Stimulated activated CD8-positive, alpha-beta memory T cell treated with anti-CD3 and anti-CD28 coated beads, Interleukin-12 subunit alpha, Interleukin-12 subunit beta, amount 100 ng/mL, for 24 hours (primary cell): ENCODE measurements at regions not wholly inside any gene's neighbourhood (a gene's known extent, or its start where the extent isn't known, plus 50 kb on each side); places are given as distances from the start of the nearest gene placed in this dataset.

Experiments
- DNase-seq: peaks from one replicate; pipeline ENCODE4 v3.0.0-alpha.2; 2020; ENCODE audit errors: extremely low read depth

DNA sequence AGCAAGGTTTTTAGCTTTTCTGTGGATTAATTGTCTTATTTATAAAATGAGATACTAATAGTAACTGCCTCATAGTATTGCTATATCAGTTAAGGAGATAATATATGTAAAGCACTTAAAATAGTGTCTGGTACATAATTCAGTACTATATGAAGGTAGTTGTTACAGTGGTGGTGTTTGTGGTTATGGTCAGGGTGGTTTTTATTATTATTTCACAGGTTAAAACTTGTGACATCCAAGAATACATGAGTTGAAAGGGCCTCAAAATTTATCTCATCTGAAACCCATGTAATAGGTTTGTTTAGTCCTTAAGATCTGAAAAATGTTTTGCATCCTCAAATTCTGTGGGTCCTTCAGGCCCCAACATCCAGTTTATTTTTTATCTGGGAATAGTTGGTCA is 369.5 kb upstream of the LRATD1 start:
- DNase-seq = no peak

DNA sequence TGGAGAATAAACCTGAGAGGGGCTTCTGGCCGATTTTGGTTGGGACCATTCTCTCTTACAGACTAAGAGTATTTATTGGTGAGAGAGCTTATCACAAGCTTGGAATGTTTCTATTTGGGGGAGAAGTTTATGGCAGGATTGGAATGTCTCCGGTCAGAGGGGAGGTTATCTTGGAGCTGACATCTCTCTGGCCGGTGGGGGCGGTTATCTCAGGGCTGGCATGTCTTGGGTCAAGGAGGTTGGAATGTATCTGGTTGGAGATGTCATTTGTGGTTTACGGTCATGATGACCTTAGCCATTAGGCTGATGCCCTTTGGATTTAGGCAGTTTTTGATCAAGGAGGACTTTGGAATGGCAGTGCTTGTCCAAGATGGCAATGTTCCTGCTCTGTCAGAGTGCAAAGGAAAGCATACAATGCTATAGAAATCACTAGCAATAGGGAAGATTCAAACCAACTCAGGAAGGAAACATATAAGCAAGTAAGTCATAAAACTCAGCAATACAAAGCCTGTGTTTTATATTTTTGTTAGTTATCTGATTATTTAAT is 362.4 kb upstream of the LRATD1 start:
- no peak for DNase-seq

DNA sequence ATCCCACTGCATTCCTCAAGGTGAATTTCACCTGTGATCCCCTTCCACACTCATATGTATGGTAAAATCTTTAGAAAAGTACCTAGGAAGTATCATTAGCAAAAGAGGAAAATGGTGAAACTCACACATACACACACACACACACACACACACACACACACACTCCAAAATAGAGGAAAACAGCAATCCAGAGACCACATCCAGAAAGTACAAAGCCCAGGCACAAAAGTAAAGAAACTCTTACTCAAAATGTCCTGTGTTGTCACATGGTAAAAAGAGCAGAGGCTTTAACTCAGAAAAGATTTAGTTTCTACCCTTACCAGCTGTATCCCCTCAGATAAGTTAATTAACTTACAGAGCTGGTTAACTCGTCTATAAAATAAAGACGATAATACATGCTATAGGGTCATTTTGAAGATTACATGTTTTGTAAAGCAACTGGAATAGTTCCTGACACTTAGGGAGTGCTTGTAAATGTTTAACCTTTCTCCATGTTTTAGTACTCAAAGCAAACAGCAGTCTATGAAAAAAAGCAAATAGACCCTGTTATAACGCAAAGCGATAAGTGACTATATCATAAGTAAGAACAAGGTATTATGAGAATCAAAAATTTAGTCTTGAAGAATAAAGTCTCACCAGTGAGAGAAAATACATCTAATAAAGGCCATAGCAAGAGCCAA is 360.0 kb upstream of the LRATD1 start:
- no peak for DNase-seq

DNA sequence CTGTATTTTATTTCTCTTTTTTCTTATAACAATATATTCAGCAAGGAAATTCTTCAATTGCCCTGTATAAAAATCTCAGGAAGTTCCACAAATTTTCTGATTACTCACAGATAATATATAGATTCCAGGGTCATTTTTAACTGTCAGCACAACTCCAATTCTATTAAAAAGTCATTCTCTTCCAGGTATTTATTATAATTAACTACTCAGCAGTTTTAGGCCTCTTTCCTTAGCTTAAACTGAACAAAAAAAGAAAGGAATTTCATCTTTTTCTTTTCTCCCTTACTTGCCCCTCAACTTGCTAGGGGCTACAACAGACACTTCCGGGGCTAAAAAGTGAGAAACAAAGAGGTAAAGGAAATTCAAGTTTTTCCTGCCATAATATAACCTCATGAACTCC is 358.9 kb upstream of the LRATD1 start:
- DNase-seq = no peak

DNA sequence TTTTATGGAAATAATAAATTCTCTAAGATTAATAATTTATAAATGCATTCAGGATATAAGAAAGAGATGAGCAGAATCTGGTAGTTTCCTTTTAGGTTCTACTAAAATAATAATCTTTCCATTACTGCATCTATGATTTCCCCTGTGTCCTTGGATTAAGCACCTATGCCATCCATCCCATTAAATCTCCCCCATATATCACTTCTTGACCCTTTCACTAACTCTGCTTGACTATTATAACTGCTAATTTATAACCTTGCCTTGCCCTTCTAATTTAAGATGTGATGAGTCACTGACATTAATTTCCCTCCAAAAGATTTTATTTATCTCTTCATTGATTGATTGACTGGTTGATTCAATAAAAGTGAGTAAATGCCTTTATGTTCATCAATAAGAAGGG is 348.3 kb upstream of the LRATD1 start:
- DNase-seq = no peak

DNA sequence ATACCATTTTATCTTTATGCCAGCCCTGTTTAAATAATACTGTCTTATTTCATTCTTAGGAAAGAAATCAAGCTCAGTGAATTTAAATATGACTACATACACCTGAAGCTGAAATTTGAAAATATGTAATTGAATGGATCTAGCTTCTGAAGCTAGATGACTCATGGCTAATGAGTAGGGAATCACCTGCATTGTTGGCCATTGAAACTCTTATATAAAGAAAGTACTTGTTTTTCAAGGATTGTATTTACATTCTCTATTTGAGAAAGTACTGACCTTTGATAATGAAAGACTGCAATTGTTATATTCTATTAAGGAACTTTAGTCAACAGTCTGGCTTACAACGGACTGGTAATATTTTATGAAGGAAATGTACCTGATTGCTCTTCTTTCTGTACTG is 346.7 kb upstream of the LRATD1 start:
- no peak for DNase-seq

DNA sequence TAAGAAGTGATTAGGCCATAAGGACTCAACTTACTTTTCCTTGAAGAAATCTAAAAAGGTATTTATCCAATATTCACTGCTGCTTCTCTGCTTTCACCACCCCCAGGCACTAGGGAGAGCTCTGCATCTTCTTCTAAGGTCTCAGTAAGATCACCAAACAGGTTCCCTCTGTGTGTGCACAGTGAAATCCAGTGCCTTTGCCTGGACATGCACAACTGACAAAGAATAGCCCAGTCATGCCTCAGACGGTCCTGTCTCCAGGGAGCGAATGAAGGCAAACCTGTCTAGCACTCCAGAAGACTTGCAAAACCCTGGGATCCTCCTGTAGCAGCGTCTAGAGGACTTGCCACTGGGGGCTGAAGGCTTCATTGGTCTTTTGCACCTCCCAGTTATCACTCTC is 344.5 kb upstream of the LRATD1 start:
- no peak for DNase-seq

DNA sequence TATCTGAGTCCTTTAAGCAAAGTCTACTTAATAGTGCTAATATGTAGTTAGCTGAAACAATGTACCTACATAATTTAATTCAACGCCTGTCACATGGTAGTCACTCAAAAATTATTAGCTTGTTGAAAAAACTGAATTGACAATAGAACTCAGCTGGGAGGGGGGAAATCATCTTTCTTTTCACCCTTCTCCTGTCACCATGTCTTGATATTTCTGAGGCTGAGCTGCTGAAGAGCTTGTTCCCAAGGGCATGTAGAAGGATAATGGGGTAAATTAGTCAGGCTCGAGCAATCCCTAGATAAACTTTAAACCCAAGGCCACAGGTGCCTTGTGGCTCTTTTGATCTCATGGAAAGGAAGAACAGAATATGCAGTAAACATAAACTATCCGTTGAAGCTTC is 339.6 kb upstream of the LRATD1 start:
- DNase-seq = no peak

DNA sequence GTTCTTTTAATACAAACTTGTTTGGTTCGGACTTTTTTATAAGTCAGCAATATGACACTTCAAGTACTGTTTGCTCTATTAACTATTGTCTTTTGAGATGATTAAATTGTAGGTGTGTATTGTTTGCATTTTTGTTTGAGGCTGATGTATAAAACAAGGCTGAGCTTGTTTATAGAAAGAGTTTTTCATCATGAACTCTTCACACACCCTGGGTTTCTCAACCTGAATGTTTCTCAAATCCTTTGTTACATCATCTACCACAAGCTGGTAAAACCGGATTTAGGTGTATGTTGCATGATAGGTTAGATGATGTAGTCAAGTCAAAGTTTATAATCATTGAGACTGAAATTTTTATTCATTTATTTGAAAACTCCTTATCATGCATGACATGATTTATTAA is 335.2 kb upstream of the LRATD1 start:
- DNase-seq = no peak

DNA sequence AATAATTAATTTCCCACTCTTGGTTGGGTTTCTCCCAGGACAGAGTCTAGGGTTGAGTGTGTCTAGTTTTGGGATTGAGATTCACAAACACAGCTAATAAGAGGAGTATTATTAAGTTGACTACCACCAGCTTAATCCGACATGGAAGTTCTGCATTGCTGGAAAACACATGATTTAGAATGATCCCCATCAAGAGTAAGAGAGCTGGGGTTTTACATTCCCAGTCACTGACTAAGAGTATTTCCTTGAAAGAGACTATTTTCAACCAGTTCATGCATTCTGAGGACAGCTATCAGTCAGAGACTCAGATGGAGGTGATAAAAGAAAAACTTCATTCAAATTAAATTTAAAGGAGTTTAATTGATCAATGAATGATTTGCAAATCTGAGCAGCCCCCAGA is 334.6 kb upstream of the LRATD1 start:
- DNase-seq = no peak

DNA sequence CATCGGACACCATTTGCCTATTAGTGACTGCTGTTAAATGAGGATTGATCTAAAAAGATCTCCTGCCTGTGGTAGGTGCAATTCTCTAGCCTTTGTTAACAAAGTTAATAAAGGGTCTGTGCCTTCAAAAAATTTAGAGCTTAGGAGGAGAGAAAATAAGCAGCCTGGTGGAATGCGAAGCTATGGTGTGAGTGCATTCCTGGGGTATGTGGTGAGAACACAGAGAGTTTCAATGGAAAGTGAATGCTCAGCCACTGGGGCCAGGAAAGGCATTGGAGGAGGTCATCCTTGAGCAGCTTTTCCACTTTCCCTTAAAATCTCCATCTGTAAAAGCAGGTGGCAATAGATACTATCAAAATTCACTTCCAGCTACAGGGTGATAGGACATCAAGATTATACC is 331.2 kb upstream of the LRATD1 start:
- DNase-seq = no peak

DNA sequence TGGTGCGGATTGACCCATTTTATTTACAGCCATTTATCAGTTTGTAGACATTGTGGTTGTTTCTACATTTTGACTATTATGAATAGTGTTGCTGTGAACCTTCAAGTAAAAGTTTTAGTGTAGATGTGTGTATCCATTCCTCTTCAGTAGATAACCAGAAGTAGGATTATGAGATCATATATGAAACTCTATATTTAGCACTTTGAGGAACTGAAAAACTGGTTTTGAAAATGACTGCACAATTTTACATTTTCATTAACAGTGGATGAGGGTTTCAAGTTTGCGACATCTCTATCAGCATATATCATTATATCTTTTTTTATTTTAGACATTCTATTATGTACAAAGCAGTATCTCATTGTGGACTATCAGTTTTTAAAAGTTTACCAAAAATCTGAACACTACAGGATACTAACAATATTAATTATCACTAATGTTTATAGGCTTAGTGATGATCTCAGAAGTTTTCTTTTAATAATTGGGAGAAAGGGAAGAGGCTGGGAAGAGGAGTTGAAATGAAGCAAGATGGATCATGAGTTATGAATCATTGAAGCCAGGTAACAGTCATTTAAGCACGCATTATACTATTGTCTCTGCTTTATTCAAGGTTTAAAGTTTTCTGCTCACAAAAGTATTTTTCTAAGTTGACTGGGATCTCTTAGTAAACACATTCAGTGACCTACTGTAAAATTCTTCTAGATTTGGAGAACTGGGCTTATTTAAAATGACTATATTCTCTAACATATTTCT is 329.0 kb upstream of the LRATD1 start:
- no peak for DNase-seq

DNA sequence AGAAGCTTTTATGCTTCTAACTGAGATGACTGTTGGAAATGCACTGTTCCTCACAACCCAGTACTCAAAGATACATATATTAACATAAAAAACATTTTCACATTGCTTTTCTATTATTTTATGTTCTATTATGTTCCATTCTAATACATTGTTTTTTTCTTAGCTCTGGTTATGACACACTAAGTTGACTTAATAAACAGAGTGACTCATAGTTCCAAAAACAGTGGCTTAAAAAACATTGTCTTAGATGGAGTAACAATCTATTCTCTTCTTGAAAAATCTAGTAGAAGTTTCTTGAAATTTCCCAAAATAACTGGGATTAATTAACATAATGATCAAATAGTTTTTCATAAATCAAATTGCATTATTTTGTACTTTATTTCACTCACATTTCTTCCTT is 328.2 kb upstream of the LRATD1 start:
- DNase-seq = no peak

DNA sequence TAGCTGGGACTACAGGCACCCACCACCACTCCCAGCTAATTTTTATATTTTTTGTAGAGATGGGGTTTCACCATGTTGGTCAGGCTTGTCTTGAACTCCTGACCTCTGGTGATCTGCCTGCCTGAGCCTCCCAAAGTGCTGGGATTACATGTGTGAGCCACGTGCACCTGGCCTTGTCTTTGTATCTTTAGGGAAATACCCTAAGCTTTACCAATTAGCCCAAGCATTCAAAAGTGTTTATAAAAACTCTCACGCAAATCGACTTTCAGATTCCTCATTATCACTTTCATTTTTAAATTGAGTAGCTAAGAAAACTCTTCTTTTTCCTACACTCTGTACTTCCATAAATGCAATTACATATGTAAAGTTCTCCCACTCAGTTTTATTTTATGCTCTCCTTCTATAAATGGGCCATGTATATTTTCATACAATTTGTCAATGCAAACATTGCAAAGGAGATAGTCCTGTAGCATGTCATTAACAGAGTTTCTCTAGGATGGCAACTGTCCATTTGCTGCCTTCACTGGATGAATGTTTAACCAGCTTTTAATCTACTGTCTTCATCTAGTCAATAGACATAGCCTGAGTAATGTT is 326.2 kb upstream of the LRATD1 start:
- no peak for DNase-seq

DNA sequence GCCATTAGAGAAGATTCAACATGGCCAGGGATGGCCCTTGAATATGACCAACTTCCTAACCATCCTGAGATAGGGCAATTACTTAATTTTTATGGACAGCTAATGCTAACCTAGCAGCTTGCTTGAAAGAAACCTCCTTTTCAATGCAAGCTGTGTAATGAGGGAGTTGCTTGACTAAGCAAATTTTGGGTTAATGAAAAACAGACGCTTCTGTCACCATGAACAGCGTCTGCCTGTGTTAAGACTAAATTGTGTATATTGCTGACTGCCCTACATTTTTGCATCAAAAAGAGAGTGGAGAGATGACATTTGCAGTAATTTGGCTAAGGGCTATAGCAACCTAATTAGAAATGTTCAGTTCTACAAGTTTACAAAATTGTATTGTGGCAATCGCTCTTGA is 319.2 kb upstream of the LRATD1 start:
- no peak for DNase-seq

DNA sequence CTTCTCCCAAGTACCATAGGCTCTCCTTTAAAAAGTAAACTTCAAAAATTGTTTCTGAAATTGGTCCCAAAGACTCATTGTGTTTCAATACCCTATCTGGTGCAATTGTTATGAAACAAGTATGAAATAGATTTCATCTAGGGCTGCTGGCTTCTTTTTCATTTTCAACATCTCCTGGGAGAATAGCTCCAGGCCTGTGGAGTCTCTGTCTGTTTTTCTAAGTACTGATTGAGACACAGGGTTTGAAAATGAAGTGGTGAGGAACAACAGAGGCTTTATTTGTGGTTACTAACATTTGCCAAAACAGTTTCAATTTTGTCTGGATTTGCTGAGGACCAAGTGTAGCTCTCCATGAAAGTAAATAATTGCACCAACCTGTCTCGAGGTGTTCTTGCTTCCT is 315.9 kb upstream of the LRATD1 start:
- no peak for DNase-seq

DNA sequence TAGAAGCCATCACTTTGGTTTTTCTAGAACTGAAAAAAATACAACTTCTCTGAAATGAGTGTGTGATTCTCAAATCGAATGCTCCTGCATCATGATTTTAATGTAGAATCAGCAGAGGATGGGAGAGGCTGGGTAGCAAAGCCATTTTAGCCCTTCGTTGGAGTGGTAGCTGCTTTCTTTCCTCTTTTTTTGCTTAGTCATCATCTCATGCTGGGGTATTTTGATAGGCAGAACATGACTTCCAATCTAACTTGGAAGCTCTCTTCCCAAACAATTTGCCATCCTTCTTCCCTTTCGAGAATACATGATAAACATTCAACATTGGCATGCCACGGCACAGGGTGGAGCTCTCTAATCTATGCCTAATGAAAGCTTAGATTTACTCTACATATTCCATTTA is 311.2 kb upstream of the LRATD1 start:
- DNase-seq = no peak

DNA sequence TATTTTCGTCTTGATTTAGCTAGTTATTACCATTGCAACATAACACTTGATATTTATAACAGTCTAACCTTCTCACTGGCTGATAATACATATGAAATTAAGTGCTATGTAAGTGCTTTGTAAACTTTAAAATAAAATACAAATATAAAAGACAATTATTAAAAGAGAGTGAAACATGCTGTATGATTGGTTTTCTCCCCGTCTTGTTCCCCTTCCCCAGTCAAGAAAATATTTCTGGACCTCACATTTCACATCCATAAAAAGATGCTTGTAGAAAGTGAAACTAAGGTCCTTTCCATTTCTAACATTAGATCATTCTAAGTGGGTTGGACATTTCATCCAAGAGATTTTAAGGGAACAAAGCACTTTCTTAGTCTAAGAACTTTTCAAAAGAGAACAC is 310.2 kb upstream of the LRATD1 start:
- DNase-seq = no peak

DNA sequence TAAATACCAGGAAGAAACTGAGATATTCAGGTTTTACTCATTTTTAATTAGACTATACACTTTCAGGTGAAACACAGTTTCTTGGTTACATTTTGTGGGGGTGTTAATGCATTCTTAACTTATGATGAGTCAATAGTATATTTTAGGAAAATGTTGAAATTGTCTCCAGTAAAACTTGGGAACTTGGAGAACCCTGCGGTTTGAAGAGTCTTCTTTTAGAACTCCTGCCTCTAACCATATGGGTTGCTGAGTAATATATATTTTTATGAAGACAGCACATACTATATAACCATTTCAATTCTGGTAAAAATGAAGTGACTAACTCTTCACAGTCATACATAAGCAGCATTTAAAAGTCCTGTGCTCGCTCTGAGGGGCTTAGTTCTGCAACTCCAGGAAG is 308.2 kb upstream of the LRATD1 start:
- DNase-seq = no peak

DNA sequence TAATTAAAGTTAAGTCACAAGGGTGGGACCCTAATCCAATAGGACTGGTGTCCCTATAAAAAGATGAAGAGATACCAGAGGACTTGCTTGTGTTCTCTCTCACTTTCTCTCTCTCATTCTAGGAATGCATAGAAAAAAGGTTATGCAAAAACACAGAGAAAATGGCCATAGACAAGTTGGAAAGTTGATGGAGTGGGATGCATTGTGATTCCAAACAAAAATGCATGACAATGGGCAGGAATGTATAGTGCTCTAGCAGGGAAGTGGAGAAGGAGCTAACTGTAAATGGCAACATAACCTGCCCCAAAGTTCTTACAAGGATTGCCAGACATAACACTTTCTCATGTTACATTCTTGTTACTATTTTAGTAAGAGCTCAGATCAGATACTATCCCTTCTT is 301.6 kb upstream of the LRATD1 start:
- DNase-seq = no peak

DNA sequence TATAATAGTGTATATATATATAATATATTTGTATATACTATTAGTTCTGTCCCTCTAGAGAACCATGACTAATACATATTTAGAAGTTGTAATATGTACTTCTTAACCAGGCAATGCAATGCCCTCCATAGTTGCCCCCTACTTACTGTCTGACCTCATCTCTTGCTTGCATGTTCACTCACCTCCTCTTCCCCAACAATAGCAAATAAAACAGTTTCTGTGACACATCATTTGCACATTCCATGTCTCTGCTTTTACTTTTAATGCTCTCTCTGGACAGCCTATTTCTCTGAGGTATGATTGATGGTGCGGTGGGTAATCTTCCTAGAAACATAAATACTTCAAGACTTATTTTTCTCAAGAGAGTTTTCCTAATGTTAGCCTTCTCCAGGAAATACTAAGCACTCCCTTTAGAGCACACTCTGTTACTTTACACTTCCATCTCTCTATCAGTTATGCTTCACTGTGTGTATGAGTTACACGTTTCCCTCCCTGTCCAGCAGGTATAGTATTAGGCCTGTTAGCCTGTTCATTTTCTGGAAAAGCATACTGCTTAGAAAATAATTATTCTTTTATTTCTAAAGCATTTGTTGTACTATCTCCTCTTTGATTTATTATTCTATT is 295.6 kb upstream of the LRATD1 start:
- DNase-seq = no peak

DNA sequence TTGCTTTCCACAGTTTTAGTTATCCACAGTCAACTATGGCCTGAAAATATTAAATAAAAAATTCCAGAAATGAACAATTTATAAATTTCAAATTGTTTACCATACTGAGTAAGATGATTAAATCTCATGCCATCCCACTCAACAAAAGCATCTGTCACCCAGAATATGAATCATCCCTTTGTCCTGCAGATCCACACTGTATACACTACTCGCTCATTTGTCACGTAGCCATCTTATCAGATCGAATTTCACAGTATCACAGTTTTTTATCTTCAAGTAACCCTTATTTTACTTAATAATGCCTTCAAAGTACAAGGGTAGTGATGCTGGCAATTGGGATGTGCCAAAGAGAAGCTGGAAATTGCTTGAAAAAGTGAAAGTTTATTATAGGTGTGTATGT is 291.8 kb upstream of the LRATD1 start:
- DNase-seq = no peak

DNA sequence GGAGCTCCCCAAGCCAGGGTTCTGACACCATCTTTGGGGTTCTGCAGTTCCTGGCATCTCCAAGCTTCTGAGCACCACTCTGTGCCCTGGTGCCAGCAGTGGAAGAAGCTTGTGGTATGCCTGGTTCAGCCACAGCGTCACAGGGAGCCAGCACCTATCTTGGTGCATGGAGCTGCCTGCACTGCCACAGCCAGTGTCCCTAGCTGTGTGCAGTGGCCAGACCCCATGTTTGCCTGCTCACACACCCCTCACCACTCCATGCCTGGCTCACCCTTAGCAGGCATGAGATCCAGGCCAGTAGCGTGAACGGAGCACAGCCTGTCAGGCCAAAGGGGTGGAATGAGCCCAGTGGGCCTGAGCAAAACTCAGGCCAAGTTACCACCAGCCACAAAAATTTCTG is 290.2 kb upstream of the LRATD1 start:
- DNase-seq = no peak
